ENCODE measurements at regions not wholly inside any gene's neighbourhood (a gene's known extent, or its start where the extent isn't known, plus 50 kb on each side); places are given as distances from the start of the nearest gene placed in this dataset.

DNA sequence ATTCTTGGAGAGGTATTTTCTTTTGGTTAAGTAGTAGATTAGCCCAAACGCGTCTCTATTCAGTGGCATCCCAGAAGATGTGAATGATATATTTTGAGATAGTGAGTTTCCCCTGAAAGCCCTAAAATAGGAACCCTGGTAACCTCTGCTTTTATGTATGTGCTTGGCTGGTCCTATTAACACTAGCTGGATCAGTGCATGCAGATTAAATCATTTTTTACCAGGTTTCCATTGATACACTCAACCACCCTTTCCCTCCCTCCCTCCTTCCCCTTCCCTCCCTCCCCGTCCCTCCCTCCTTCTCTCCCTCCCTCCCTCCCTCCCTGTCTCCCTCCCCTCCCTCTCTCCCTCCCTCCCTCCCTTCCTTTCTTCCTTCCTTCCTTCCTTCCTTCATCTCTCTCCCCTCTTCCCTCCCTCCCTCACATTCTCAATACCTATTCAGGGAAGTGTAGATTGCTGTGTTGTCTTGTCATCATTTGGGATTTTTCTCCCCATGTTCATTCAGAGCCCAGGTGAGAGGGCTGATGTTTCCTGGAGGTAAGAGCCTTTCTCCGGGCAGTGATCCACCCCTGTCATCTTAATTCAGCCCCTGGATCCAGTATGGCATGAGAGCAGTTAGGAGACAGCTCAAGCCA is 406.8 kb downstream of the PRDM2 start:
- DNase-seq, result no peak

DNA sequence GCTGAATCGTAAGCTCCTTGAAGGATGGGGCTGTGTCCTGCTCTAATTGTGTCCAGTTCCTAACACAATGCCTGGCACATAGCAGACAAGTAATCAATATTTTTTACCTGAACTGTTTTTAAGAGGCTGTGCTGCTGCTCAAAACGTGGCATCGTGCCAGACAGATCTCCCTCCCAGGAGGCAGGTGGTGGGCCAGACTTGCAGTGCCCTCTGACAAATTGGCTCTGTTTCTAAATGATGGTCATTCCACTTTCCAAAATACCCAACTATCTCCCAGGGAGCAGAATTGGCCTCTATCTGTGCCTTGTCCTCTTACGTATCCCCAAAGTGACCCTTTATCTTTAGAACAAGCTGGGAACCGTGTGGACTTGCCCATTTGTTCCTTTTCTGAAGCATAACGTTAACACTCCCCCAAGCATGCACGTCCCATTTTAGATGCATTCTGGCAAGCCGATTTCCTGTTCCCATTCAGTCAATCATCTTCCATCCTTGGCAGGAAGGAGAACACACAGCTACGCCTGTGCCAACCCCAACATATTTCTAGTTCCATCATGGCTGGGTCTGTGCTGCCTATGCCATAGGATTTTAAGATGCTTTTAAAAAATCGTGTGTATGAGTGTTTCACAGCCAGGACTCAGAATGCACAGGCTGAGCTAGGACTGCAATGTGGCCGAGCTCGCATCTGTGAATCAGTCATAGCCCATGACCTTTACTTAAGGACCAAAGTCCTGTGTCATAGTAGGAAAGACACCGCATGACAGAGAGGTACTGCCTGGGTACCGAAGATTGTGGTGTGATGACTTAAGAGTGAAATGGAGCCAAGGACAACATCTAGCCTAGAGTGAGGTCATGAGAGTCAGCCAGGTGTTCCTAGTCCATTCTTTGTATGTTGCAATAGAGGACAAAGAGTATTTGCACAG is 408.6 kb downstream of the PRDM2 start:
- DNase-seq, result no peak

DNA sequence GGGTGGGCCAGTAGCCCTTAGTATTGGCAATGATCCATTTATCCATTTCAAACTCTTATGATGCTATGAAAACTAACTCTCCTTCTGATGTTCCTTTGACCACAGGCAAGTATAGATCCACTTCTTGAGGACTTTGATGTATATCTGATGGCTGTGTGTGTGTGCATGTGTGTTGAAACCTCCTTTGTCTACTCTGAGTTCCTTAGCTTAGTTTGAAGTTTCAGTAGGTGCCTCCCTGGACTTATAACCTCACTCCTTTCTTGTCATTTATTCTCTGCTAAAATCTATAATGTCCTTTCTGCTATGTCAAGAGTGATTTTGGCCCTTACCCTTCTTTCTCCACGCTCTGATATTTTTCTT is 409.3 kb downstream of the PRDM2 start:
- no peak for DNase-seq

- no peak for DNase-seq
Observed at GRCh38 chr1:14110040-14110439, 410.1 kb downstream of the PRDM2 start.

DNA sequence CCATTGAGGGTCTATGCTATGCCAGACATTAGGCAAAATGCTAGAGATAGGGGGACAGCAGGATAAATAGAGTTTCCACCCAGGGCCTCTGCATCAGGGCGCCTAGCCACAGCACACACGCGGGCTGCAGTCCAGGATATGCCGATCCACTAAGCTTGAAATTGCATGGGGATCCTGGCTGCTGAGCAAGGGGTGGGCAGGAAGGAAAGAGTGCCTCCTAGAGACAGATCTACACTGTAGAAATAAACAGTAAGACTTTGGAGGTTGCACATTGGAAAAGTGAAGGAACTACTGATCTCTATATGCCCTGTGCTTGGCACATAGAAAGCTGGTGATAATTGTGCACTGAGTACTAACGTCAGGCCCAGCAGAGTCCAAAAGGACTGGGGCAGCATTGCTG is 411.1 kb downstream of the PRDM2 start:
- DNase-seq, result no peak

GRCh38 chr1:14112613-14113012 is 412.6 kb downstream of the PRDM2 start:
- DNase-seq, result no peak

DNA sequence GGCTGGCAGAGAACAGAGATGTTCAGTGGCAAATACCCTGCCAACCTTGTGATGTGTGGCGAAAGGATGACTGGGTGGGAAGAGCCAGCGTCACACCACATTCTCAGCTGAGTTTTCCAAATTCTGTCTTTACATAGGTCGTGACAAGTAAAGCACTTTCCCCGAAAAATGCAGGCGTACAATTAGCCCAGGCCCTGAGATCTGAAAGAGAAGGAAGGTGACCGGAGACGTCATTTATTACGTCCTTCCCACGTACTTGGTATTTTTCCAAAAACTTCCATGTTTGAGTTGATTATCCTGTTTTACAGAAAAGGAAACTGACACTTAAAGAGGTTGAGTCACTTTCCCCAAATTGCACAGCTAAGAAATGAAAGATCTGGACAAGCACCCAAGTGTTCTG is 413.3 kb downstream of the PRDM2 start:
- no peak for DNase-seq

DNA sequence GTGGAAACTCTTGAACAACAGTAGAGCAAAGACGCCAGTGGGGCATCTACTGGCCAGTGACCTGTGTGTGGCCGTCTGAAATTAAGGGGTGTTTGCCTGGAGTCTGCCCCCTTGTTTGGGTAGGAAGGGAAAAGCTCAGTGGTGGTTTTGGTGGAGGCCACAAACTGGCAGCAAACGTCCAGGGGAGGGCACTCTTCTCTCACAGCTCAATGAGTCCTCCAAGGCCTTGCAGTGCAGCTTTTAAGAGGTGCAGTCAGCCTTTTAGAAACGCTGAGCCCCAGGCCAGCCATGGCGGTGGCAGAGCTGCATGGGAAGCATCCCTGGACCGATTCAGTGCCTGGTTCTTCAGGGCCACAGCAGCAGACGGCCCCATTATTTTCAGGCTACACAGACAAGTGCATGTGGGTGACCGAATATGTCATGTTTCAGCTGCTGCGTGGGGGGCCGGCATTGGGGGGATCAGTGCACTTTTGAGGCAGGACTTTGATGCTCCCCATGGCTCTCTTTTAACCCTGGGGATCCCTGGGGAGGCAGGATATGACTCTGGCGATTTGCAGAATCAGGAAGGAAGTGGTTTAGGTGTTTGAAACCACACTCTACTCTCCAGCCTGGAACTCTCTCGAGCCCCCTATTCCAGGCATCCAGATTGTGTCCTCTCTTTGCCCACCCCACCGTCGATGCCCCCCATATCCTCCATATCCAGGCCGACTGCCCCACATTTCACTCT is 414.0 kb downstream of the PRDM2 start:
- peak; percentile 54 for DNase-seq

DNA sequence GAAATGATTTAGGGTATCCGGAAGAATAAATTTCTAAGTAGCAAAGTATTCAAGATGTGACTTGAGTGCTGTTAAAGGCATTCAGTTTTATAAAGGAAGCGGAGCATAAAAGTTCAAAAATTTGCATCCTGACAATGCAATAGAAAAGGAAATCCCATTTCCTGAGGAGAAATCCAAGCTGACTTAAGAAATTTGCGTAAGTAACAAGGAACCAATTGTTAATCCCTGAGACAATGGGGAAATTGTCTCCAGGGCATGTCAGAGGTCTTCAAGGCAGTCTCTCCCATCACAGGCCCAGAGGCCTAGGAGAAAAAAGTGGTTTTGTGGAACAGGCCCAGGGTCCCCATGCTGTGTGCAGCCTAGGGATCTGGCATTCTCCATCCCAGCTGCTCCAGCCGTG is 416.0 kb downstream of the PRDM2 start:
- DNase-seq, result no peak

GRCh38 chr1:14117700-14118099 is 417.7 kb downstream of the PRDM2 start:
- DNase-seq, result no peak

DNA sequence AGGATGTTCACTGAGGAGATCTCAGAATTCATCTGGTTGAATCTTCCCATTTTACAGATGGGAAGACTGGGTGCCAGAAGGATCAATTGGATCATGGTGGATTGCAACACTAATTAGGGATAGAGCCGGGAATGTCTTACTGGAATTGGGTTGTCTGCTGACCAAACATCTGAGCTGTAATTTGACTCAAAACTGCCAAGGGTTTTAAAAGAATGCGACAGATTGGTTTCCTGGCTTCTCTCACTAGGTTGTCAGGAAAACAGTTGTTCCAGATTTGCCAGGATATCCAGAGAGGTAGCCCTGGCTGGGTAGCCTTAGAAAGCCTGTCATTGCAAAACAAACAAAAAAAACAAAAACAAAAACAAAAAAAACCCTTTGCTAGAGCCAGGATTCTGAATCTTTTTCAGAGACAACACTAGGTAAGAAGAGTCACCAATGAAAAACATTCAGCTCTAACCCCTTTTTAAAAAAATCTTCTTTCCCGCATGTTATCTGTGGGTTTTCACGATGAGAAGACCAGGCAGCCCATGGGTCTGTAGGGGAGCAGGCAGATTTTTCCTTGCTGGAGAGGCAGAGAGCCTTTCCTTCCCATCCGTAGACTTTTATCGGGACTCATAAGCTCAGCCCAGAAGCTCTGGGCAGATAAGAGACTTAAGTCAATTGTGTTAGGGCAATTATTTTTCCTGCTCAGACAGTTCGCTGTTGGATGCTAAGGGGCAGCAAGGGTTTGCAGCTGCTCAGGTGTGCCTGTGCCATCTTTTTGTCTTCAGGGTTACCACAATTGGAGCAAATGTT is 418.9 kb downstream of the PRDM2 start:
- DNase-seq, result no peak

- DNase-seq, result no peak
Observed at GRCh38 chr1:14120895-14121294, 420.9 kb downstream of the PRDM2 start.

- DNase-seq, result no peak
Observed at GRCh38 chr1:14128096-14128495, 428.1 kb downstream of the PRDM2 start.

DNA sequence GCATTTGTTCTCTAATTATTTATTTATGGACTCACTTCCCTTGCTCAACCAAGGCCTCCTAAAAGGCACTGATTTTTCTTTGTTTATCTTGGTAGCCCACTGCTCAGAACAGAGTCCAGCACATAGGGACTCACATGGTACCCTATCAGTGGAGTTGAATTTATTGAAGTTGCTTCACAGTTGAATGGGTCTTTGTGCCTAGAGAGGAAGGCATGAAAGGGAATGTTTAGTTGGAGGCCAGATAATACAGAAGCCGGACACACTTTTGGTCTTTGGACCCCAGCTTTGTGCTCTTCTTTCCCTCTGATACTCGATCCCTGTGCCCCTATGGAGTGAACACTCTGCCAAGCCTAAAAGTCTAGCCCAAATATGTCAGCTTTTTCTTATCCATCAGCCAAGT is 429.0 kb downstream of the PRDM2 start:
- DNase-seq, result no peak

- DNase-seq, result no peak
Observed at GRCh38 chr1:14135070-14135469, 435.1 kb downstream of the PRDM2 start.

- no peak for DNase-seq
Observed at GRCh38 chr1:14136152-14136763, 436.3 kb downstream of the PRDM2 start.

DNA sequence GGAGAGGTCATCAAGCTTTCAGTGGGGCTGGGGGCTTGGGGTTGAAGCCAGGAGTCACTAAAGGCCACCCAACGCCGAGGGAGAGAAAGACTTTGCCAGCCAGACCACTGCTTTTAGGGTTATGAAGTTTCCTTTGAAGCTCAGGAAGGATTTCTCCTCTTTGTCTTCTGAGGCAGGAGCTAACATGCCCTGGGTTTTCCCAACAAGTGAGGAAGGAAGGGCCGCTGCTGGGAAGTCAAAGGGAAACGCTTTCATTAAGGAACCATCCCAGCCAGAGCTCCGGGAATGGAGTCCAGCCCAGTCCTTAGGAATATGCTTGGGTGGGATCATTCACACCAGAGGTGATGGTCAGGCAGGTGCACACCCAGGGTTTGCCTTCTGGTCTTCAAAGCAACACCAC is 436.9 kb downstream of the PRDM2 start:
- DNase-seq, result no peak

DNA sequence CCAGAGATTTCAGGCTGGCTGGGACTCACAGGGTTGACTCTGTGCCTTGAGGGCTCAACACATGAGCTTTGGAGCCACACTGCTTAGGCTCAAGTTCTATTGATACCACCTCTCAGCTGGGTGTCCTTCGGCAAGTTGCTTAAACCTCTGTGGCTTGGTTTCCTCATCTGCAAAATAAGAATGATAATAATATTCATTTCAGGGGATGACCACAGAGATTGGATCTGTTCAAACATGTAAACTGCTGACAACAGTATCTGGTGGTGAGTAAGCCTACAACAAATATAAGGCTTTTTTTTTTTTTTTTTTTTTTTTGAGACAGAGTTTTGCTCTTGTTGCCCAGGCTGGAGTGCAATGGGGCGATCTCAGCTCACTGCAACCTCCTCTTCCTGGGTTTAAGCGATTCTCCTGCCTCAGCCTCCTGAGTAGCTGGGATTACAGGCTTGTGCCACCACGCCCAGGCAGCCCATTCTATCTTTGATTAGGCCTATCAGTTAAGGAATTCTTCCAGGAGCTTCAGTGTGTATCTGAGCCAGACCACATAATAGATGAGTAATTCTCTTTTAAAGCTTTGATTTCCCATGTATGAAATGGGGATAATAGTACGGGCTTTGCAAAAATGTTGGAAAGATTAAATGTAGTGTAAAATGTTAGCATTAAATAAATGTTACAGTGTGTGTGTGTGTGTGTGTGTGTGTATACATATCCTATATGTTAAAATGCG is 437.6 kb downstream of the PRDM2 start:
- no peak for DNase-seq

DNA sequence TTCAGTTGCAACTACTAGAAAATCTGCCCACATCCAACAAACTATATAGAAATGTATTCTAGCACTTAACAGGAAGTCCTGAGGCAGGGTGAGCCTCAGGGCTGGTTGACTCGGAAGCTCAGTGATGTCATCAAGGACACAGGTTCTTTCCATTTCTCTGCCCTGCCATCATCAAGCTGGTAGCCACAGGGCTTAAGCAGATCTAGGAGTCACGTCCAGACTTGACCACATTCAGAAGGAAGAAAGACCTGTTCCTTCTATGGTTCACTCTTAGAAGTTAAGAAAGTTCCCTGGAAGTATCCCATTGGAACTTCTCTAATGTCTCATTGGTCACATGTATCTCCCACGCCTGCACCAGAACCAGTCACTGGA is 438.1 kb downstream of the PRDM2 start:
- DNase-seq, result no peak

DNA sequence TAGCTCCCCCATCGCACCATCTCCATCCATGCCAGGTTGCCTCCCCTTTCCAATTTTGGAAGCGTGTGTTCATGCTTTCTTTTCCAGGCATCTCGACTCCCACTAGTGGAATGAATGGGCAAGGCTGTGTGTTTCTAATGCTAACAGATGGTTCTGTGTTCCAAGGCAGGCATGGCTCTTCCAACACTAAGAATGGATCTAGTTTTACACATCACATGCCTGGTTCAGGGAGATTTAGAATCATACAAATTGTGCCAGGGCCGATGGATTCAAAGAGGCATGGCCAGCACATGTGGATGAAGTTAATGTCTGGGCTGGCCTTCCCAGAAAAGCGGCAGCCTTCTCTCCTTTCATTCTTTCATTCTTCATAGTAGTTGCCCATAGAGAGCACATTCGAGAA is 438.7 kb downstream of the PRDM2 start:
- no peak for DNase-seq

DNA sequence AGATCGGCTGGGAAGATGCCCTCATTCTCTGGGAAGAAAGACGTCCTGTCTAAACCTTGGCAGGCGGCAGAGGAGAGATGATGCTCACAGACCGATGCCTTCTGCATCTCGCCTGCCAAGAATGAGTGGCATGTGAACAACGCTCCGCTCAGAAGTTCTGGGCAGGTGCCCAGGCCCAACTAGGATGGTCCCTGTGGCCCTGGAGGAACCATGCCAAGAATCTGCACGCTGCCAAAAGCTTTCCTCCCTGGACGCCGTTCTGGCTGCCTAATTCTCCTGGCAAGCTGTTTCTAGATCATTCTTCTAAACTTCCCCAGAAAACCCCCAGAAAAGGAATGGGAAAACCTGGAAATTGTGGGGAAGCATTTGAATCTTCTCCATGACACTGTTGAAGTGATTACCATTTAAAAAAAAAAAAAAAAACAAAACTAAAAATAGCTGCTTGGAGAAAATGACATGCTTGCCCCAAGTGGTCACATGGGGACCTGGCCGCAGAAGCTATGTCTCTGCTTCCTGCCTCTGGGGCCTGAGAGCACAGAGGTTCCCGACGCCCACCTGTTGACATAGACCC is 440.9 kb downstream of the PRDM2 start:
- peak; percentile 25 for DNase-seq

DNA sequence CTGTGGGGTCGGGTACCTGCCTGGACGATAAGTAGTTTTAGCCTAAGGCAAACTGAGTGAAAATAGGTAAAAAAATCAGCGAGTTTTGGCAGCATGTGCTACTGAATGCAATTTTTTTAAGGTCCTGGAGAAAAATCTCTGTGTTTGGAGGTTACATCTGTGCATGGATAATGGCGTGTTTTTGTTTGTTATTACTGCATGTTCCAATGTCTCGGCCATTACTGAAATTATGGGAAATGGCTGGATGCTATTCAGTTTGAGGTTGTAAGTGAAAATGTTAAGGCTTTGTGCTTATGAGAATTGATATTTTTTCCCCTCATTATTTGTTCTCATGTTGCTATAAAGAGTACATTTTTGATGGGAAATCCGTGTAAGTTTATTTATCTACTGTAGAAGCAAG is 441.7 kb downstream of the PRDM2 start:
- DNase-seq, result no peak
